Fibroblast of lung (primary cell): ENCODE measurements at regions not wholly inside any gene's neighbourhood (a gene's known extent, or its start where the extent isn't known, plus 50 kb on each side); places are given as distances from the start of the nearest gene placed in this dataset.

ENCODE experiments used
- DNase-seq, 2 donors: peaks; one replicate each; pipeline versions ENCODE4 v3.0.0 to v3.0.0-alpha.2; 2010; ENCODE audit warnings: low read depth in 2 of 2
- H2AFZ ChIP-seq: 2 replicates; pipeline ENCODE4 v1.5.1; 2012; ENCODE audit warnings: low read length, control low read depth, inconsistent platforms
- H3K27ac ChIP-seq: 2 replicates; pipeline ENCODE4 v1.5.1; 2011; ENCODE audit warnings: low read length, control low read depth; ENCODE audit not compliant: insufficient read depth
- H3K27me3 ChIP-seq: 2 replicates; pipeline ENCODE4 v1.5.1; 2011; ENCODE audit warnings: mild to moderate bottlenecking, low read length; ENCODE audit not compliant: control insufficient read depth, insufficient read depth
- H3K36me3 ChIP-seq: 2 replicates; pipeline ENCODE4 v1.5.1; 2011; ENCODE audit warnings: low read length; ENCODE audit not compliant: control insufficient read depth, insufficient read depth
- H3K4me1 ChIP-seq: 2 replicates; pipeline ENCODE4 v1.5.1; 2011; ENCODE audit warnings: low read length; ENCODE audit not compliant: control insufficient read depth, insufficient read depth; ENCODE audit errors: extremely low read depth
- H3K4me2 ChIP-seq: 2 replicates; pipeline ENCODE4 v1.5.1; 2011; ENCODE audit warnings: low read length, control low read depth; ENCODE audit not compliant: insufficient read depth; ENCODE audit errors: extremely low read depth
- H3K4me3 ChIP-seq, 4 experiments: fragments of 200-600 bp in 1 of 4; sonication (generic) in 1 of 4; replicated peaks in 1 of 4; 2 replicates each; pipeline ENCODE4 v1.5.1; 2011 to 2016; ENCODE audit warnings: low read length in 4 of 4, low read depth in 3 of 4, mild to moderate bottlenecking in 3 of 4, control low read depth in 2 of 4, inconsistent platforms in 1 of 4, mixed read lengths in 1 of 4; ENCODE audit not compliant: insufficient read depth in 1 of 4; ENCODE audit errors: control extremely low read depth in 1 of 4
- H3K79me2 ChIP-seq: 2 replicates; pipeline ENCODE4 v1.5.1; 2012; ENCODE audit warnings: mild to moderate bottlenecking, low read length, inconsistent platforms; ENCODE audit not compliant: control insufficient read depth, insufficient read depth
- H3K9ac ChIP-seq: 2 replicates; pipeline ENCODE4 v1.5.1; 2011; ENCODE audit warnings: mild to moderate bottlenecking, low read length, control low read depth; ENCODE audit not compliant: insufficient read depth
- H3K9me3 ChIP-seq: 2 replicates; pipeline ENCODE4 v1.5.1; 2012; ENCODE audit warnings: low read depth, low read length; ENCODE audit not compliant: control insufficient read depth, insufficient read depth
- H4K20me1 ChIP-seq: 2 replicates; pipeline ENCODE4 v1.5.1; 2011; ENCODE audit warnings: low read length; ENCODE audit not compliant: control insufficient read depth, insufficient read depth; ENCODE audit errors: extremely low read depth
- CTCF ChIP-seq, 2 donors: IDR thresholded peaks in 1 of 2; conservative IDR thresholded peaks in 1 of 2; 1 replicate in 1 of 2; 2 replicates in 1 of 2; pipeline ENCODE4 v1.5.1; 2011 to 2012; ENCODE audit warnings: low read length in 2 of 2, control low read depth in 1 of 2, inconsistent platforms in 1 of 2, low read depth in 1 of 2, mild to moderate bottlenecking in 1 of 2
- EZH2 ChIP-seq: IDR thresholded peaks from 2 replicates; pipeline ENCODE4 v1.5.1; 2012; ENCODE audit warnings: low read length, control low read depth, mild to moderate bottlenecking; ENCODE audit errors: missing control alignments

GRCh38 chr3:106129939-106130338, 261.1 kb upstream of the CBLB start:
- Histone ChIP-seq H3K4me1 (peaks cover 6% of the 10 kb centered on the region), H3K36me3 (no peaks in the 10 kb centered on the region), H3K79me2 (no peaks in the 10 kb centered on the region), H3K9me3 (no peaks in the 10 kb centered on the region), H3K27me3 (no peaks in the 10 kb centered on the region), H3K4me3 (no peak overlapping the region), H3K27ac (no peak overlapping the region), H2AFZ (no peak overlapping the region), H3K9ac (no peak overlapping the region), H3K4me2 (no peak overlapping the region), H4K20me1 (no peaks in the 10 kb centered on the region)
- no peak for TF ChIP-seq CTCF (conservative IDR thresholded peaks at IDR 0.05 in 1 of 2, IDR thresholded peaks at IDR 0.05 in 1 of 2; ENCODE audit: low read depth in 1 of 2, low read length in 2 of 2)
- no peak for TF ChIP-seq EZH2
- DNase-seq = no peak

GRCh38 chr3:106130384-106131198, 261.8 kb upstream of the CBLB start:
- Histone ChIP-seq H3K4me2 (peak overlapping the region; percentile 70), H3K9me3 (no peaks in the 10 kb centered on the region), H4K20me1 (no peaks in the 10 kb centered on the region), H3K79me2 (no peaks in the 10 kb centered on the region), H3K9ac (no peak overlapping the region), H3K4me3 (no peak overlapping the region), H3K27ac (no peak overlapping the region), H2AFZ (no peak overlapping the region), H3K27me3 (no peaks in the 10 kb centered on the region), H3K4me1 (peaks cover 6% of the 10 kb centered on the region), H3K36me3 (no peaks in the 10 kb centered on the region)
- peak; percentile 80 to 93 for DNase-seq
- TF ChIP-seq EZH2 (no peak), CTCF (conservative IDR thresholded peaks at IDR 0.05 in 1 of 2, IDR thresholded peaks at IDR 0.05 in 1 of 2; ENCODE audit: low read depth in 1 of 2, low read length in 2 of 2) (no peak)

GRCh38 chr3:106135451-106136160, 266.8 kb upstream of the CBLB start:
- DNase-seq = no peak
- no peak overlapping the region for H3K27ac ChIP-seq
- H2AFZ ChIP-seq = no peak overlapping the region
- H3K79me2 ChIP-seq = no peaks in the 10 kb centered on the region
- H3K4me3 ChIP-seq = no peak overlapping the region
- no peaks in the 10 kb centered on the region for H3K9me3 ChIP-seq
- no peak overlapping the region for H3K9ac ChIP-seq
- H4K20me1 ChIP-seq = no peaks in the 10 kb centered on the region
- H3K36me3 ChIP-seq = no peaks in the 10 kb centered on the region
- peaks cover 6% of the 10 kb centered on the region for H3K4me1 ChIP-seq
- no peak overlapping the region for H3K4me2 ChIP-seq
- H3K27me3 ChIP-seq = no peaks in the 10 kb centered on the region
- no peak for TF ChIP-seq EZH2
- TF ChIP-seq CTCF (conservative IDR thresholded peaks at IDR 0.05 in 1 of 2, IDR thresholded peaks at IDR 0.05 in 1 of 2; ENCODE audit: low read depth in 1 of 2, low read length in 2 of 2) = no peak
